Activated naive CD4-positive, alpha-beta T cell treated with anti-CD3 and anti-CD28 coated beads, Interleukin-2, amount 50 U/mL, for 72 hours (primary cell): ENCODE measurements at regions not wholly inside any gene's neighbourhood (a gene's known extent, or its start where the extent isn't known, plus 50 kb on each side); places are given as distances from the start of the nearest gene placed in this dataset.
A peak's percentile ranks its signal among the peaks of the same experiment; 100 is the strongest.
"Not testable (repeated sequence)": the region's sequence is repeated elsewhere in the genome, so short reads cannot be mapped to it uniquely, and the experiment has no call there.

Experiments
- ATAC-seq, 2 donors: fragments of 150-1000 bp; cut with Tn5 transposase; 2 replicates each; pipeline ENCODE4 v1.10.0; 2021; ENCODE audit warnings: mild to moderate bottlenecking in 2 of 2, moderate library complexity in 2 of 2
- DNase-seq, 2 donors: peaks; one replicate each; pipeline ENCODE4 v3.0.0; 2021 to 2022; ENCODE audit warnings: low spot score in 2 of 2
- H3K27ac Mint-ChIP-seq, 2 donors: one replicate each; pipeline ENCODE4 v1.8.0; 2022; ENCODE audit warnings: mild to moderate bottlenecking in 2 of 2, mixed read lengths in 2 of 2
- H3K36me3 Mint-ChIP-seq, 2 donors: one replicate each; pipeline ENCODE4 v1.8.0; 2022; ENCODE audit warnings: mixed read lengths in 2 of 2
- H3K9me3 Mint-ChIP-seq, 2 donors: one replicate each; pipeline ENCODE4 v1.8.0; 2022; ENCODE audit warnings: mixed read lengths in 2 of 2

DNA sequence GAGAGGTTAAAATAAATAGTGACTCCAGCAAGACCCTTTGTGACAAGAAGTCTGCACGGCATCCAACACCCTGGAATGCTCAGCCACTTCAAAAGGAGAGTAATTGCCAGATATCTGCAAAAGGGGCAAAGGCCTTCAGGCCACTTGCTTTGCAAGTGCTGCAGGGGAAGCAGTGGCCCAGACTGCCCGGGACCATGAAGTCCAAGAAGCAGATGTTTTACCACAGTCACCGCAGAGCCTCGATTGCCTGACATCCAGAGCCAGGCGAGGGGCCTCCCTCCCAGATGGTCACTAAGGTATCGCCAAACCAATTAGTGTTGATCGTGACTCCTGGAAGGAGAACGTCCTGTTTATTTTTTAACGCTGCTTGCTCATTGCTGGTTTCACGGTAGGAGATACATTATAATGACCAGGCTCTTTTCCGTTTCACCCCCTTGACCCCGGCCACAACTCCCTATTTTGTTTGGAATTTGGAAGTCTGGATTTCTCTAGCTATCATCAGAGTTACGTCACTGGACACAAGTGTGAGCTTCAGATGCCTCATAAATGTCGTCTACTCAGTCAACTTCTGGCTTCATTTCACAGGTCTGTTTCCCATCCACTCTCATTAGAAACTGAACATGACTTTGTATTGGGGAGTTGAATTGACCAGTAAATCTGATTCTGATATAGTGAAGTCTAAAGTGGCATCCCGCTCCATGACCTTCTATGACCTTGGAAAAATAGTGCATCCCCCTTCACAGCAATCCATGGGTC lies 276.2 kb downstream of the WDR11 start:
- H3K27ac Mint-ChIP-seq: no peak overlapping the region
- H3K9me3 Mint-ChIP-seq: peaks cover 3 to 8% of the 10 kb centered on the region in 2 donors
- DNase-seq (no peak), ATAC-seq (no peak)
- H3K36me3 Mint-ChIP-seq: no peaks in the 10 kb centered on the region

- peaks cover 0 to 5% of the 10 kb centered on the region in 2 donors for H3K9me3 Mint-ChIP-seq
- no peak overlapping the region for H3K27ac Mint-ChIP-seq
- H3K36me3 Mint-ChIP-seq: no peaks in the 10 kb centered on the region
- ATAC-seq (no peak), DNase-seq (no peak)
Measured at GRCh38 chr10:121128164-121128563, 277.0 kb downstream of the WDR11 start.

DNA sequence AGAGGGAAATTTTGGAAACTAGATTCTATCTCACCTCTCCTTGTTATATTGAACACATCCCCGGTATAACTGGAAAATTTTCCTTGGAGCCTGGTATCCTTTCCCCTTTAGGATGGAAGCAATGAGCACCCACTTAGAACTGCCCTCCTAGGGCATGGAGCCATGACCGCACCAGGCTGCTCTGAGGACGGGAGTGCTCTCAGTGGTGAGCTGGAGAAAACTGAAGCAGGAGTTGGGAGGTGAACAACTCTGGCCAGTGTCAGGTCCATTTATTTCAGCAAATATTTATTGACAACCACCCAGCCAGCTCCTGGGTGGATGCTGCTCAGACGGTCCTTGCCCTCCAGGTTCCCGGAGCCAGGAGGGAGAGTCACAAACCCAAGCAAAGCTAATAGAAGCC lies 278.1 kb downstream of the WDR11 start:
- Mint-ChIP-seq H3K36me3 (no peaks in the 10 kb centered on the region), H3K27ac (no peak overlapping the region), H3K9me3 (peaks cover 0 to 8% of the 10 kb centered on the region in 2 donors)
- DNase-seq: no peak
- no peak for ATAC-seq

DNA sequence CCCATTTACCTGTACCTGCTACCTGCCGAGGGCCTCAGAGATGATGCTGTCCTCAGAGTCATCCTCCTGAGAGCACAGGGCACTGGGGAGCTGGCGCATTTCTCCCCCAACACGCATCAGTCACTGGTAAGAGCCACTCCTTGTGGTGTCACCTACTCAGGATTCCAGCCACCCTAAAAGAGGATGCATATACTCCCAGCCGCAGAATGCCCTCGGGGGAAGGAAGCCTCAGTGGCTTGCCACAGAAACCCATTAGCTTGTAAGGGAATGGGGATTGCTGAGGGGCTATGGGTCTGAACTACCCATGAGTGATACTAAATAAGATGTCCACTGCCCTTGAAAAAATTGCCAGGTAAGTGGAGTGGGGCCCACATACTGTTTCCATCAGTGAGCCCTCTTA lies 279.2 kb downstream of the WDR11 start:
- Mint-ChIP-seq H3K9me3 (peaks cover 4 to 10% of the 10 kb centered on the region in 2 donors), H3K36me3 (no peaks in the 10 kb centered on the region), H3K27ac (no peak overlapping the region)
- no peak for ATAC-seq
- DNase-seq: no peak

- DNase-seq: no peak
- Mint-ChIP-seq H3K9me3 (peaks cover 4 to 5% of the 10 kb centered on the region in 2 donors), H3K36me3 (no peaks in the 10 kb centered on the region), H3K27ac (no peak overlapping the region)
- ATAC-seq: no peak
Measured at GRCh38 chr10:121131014-121131413, 279.9 kb downstream of the WDR11 start.

DNA sequence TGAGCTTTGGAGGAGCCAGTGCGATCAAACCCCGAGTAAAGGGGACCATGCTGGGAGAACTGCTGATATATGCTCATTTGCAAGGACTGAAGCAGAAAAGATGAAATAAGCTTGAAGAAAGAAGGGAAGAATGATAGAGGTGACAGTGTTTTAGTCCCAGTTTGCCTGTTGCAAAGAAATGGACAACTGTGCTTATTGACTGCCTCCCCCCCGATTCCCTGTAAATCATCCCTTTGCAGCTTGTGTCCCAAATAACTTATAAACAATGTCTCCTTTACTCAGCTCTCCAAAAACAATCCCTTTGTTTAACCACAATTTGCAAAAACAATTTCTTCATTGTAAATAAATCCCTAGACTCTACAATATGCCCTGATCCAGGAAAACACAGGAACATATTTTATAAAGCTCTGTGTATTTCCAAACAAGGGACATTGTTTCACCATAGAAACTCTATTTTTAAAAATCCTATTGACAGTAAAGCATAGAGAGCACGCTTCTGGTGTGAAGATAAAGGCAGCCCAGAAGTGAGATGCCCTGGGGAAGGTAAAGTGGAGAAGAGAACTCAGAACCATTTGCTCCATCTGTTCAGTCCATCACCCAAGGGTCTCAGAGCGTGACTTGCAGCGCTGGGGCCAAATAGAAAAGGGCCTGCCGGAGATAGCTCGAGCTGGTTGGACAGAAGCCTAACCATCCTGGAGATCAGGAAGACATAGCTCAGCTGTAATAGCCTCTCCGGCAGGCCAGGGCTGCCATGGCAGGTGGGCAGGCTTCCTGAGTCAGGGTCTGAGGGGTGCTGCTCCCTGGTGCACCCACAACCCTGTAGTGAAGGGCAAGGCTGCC lies 280.5 kb downstream of the WDR11 start:
- ATAC-seq: no peak
- no peak for DNase-seq
- no peak overlapping the region for H3K27ac Mint-ChIP-seq

DNA sequence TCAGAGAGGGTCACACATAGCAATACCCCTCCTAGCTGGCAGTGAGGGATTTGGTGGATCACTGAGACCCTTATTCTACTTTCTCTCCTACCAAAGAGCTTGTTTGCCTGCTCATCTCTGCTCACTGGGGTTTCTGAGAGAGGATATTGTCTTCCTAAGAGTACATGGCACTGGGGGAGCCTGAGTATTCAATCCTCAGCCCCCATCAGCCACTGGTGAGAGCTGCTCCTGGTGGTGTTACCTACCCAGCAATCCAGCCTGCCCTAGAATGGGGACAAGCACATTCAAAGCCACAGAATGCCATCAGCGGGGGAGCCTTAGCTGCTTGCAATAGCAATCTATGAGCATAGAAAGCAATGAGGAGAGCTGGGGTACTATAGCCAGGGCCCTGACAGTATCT lies 281.1 kb downstream of the WDR11 start:
- DNase-seq (no peak), ATAC-seq (no peak)
- no peaks in the 10 kb centered on the region for H3K36me3 Mint-ChIP-seq
- peaks cover 4 to 9% of the 10 kb centered on the region in 2 donors for H3K9me3 Mint-ChIP-seq
- no peak overlapping the region for H3K27ac Mint-ChIP-seq

More for the DNA sequence above, 280.5 kb downstream of the WDR11 start:
- Mint-ChIP-seq H3K9me3 (peaks cover 4 to 9% of the 10 kb centered on the region in 2 donors), H3K36me3 (no peaks in the 10 kb centered on the region)

DNA sequence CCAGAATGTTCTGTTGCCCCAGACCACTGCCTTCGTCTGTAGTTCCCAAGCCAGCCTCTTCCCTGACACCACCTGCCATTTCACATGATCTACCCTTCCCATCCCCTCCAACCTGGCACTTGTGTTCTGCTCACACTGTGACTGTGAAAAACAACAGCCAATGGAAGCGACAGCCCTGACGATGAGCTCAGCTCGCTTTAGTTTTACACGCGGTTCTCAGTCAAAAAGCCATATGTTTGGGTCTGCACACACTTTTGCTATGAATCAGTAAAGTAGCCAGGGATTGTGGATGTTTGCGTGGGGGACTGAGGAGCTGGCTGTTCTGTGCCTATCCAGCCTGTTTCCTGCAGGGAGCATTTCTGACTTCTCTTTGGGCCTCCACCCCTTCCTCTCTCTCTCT lies 282.7 kb downstream of the WDR11 start:
- Mint-ChIP-seq H3K27ac (peak overlapping the region in 1 of 2 donors; percentile 62), H3K36me3 (no peaks in the 10 kb centered on the region), H3K9me3 (peaks cover 4 to 9% of the 10 kb centered on the region in 2 donors)
- ATAC-seq: no peak
- DNase-seq: no peak

GRCh38 chr10:121134711-121135110 lies 283.5 kb downstream of the WDR11 start:
- DNase-seq (no peak), ATAC-seq (no peak)
- Mint-ChIP-seq H3K36me3 (no peaks in the 10 kb centered on the region), H3K9me3 (peaks cover 4 to 9% of the 10 kb centered on the region in 2 donors), H3K27ac (no peak overlapping the region)

DNA sequence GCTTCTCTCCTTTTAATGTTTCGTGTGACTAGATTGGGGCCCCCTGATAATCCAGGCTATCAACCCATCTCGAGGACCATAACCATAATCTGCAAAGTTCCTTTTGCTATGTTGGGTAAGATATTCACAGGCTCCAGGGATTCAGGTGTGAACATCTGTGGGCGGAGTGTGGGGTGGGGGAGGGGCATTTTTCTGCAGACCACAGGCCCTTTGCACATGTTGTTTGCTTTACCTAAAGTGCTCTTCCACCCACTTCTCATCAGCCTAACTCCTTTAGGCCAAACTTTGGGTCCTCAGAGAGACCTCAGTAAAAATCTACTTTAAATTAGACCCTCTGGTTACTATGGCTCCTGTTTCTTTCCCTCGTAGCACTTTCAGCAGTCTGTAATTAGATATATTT lies 284.4 kb downstream of the WDR11 start:
- Mint-ChIP-seq H3K36me3 (no peaks in the 10 kb centered on the region), H3K27ac (no peak overlapping the region), H3K9me3 (peaks cover 4 to 9% of the 10 kb centered on the region in 2 donors)
- no peak for DNase-seq
- no peak for ATAC-seq

DNA sequence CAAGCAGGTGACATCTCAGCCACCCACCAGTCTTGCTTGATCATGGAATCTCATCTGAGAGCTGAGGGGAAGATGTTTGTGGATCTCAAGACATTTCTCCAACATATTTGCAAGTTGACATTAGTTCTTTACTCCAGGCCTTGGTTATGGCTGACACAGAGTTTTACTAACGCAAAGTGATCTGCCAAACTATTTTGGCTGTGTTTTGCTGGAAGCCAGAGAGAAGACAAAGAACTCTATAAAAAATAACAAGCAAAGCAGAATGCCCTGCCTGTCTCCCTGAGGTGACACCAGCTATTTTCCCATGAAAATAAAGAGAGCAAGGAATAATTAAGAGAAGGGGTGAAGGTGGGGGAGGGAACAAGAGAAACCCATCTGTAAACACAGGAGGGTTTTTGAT lies 286.4 kb downstream of the WDR11 start:
- ATAC-seq: no peak
- H3K9me3 Mint-ChIP-seq: peaks cover 9 to 11% of the 10 kb centered on the region in 2 donors

DNA sequence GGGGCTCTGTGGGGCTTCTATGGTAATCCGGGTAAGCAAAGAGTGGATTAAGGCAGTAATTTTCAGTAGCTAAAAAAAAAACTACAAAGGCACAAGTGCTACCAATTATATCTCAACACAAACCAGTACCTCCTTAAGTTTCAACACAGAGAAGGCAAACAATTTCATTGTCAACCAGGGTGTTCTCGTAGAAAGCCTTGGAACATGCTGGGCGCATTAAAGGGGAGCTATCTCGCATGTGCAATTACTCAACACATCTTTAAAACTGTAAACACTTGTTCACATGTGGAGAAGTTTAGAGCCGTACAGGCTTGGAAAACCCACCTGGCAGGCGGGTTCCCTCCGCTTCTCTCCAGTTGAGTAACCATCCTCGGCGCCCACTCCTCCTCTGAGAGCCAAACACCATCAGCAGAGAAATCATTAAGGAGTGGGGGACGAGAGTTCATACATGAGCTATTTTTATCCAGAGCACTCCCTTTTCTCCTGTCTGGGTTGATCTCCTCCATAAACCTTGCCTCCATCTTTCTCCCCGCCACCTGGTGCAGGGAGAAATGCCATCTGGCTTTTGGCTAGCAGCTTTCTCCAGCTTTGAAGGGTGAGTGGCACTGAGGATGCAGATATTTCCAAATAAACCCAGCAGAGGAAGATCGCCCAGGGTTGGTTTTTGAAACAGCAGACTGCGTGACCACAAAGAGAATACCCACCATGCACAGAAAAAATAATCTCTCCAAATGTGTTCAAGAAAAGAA lies 287.1 kb downstream of the WDR11 start:
- no peak overlapping the region for H3K27ac Mint-ChIP-seq
- DNase-seq: no peak
- H3K9me3 Mint-ChIP-seq: peaks cover 15 to 16% of the 10 kb centered on the region in 2 donors
- H3K36me3 Mint-ChIP-seq: no peaks in the 10 kb centered on the region
- ATAC-seq: no peak

More for the DNA sequence above, 286.4 kb downstream of the WDR11 start:
- no peak overlapping the region for H3K27ac Mint-ChIP-seq
- no peaks in the 10 kb centered on the region for H3K36me3 Mint-ChIP-seq
- no peak for DNase-seq

DNA sequence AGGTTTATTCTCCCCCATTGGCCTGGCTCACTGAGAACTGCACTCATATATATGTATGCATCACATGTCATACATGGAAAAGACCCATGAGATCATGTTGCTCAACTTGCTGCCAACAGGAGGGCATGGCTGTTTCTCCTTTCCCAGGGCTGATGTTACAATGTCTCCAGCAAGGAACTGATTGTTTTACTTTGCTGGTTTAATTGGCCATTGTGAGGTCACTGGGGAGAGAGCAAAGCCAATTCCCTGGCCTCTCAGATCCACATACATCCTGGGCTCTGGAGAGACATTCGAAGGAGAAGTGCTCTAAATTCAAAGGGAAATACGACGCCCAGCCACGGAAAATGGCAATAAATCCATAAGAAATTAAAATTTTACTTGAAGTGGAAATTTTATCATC lies 287.8 kb downstream of the WDR11 start:
- no peak overlapping the region for H3K27ac Mint-ChIP-seq
- ATAC-seq: no peak
- peaks cover 14 to 17% of the 10 kb centered on the region in 2 donors for H3K9me3 Mint-ChIP-seq
- DNase-seq: no peak
- H3K36me3 Mint-ChIP-seq: no peaks in the 10 kb centered on the region

GRCh38 chr10:121145802-121146395 lies 294.7 kb downstream of the WDR11 start:
- H3K27ac Mint-ChIP-seq, DNase-seq, ATAC-seq: not testable (repeated sequence)
- Mint-ChIP-seq H3K36me3 (peaks cover 7 to 14% of the 10 kb centered on the region in 2 donors), H3K9me3 (peaks cover 18 to 33% of the 10 kb centered on the region in 2 donors)

GRCh38 chr10:121148921-121149320 lies 297.8 kb downstream of the WDR11 start:
- Mint-ChIP-seq H3K9me3 (peaks cover 17 to 35% of the 10 kb centered on the region in 2 donors), H3K36me3 (peaks cover 7 to 21% of the 10 kb centered on the region in 2 donors), H3K27ac (no peak overlapping the region)
- no peak for ATAC-seq
- DNase-seq: no peak

- ATAC-seq: no peak
- no peak overlapping the region for H3K27ac Mint-ChIP-seq
- H3K9me3 Mint-ChIP-seq: peaks cover 5 to 14% of the 10 kb centered on the region in 2 donors
- no peak for DNase-seq
- H3K36me3 Mint-ChIP-seq: peaks cover 0 to 7% of the 10 kb centered on the region in 2 donors
Measured at GRCh38 chr10:121152033-121152432, 300.9 kb downstream of the WDR11 start.
